ENCODE measurements at regions not wholly inside any gene's neighbourhood (a gene's known extent, or its start where the extent isn't known, plus 50 kb on each side); places are given as distances from the start of the nearest gene placed in this dataset.

DNA sequence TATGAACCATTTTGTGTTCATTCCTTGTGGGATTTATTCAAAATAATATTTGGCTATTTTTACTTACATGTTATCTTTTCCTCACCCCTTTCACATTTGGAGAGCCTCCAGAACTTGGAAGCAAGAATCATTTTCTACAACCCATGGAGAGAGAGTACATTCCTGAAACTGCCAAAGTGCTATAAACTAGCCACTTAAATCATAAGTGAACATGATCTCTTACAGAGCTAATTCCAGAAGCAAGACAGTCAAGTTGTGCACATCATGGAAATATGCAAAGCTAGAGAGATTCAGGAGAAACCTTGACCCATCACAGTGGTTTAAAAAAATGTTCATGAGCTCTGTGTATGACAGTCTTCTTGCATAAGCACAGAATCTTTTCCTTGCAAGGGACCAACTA lies 883.6 kb upstream of the C9orf72 start:
- TF ChIP-seq CTCF (IDR thresholded peaks at IDR 0.05) (no peak), REST (IDR thresholded peaks at IDR 0.05; ENCODE audit: insufficient read depth in 1 of 2, low read depth in 2 of 2, low read length in 1 of 2) (no peak), POLR2AphosphoS5 (IDR thresholded peaks at IDR 0.05; ENCODE audit: low read depth, low read length) (no peak)
